ENCODE measurements at regions not wholly inside any gene's neighbourhood (a gene's known extent, or its start where the extent isn't known, plus 50 kb on each side); places are given as distances from the start of the nearest gene placed in this dataset.
"Not testable (repeated sequence)": the region's sequence is repeated elsewhere in the genome, so short reads cannot be mapped to it uniquely, and the experiment has no call there.

GRCh38 chr5:50343715-50344114, 97.4 kb downstream of the EMB start:
- Histone ChIP-seq H3K23ac (ENCODE audit: low read length) (no peak overlapping the region), H3K4ac (ENCODE audit: low read depth, low read length) (no peak overlapping the region), H4K8ac (ENCODE audit: low read depth, low read length) (no peak overlapping the region), H3K9ac (ENCODE audit: low read length) (no peak overlapping the region), H2BK15ac (replicated peaks; ENCODE audit: low read depth) (no peak overlapping the region), H3K79me1 (ENCODE audit: low read length) (no peaks in the 10 kb centered on the region), H3K4me1 (ENCODE audit: control insufficient read depth, low read depth, low read length) (no peaks in the 10 kb centered on the region), H3K79me2 (ENCODE audit: control insufficient read depth, insufficient read depth, low read length) (no peaks in the 10 kb centered on the region), H3K56ac (ENCODE audit: low read length) (no peak overlapping the region), H3K4me2 (ENCODE audit: low read length) (no peak overlapping the region), H3K36me3 (ENCODE audit: control insufficient read depth, insufficient read depth, low read length) (no peaks in the 10 kb centered on the region), H3K27me3 (ENCODE audit: insufficient read depth, low read length, poor library complexity) (no peaks in the 10 kb centered on the region), H4K5ac (ENCODE audit: low read length) (no peak overlapping the region), H3K27ac (ENCODE audit: low read depth, low read length) (no peak overlapping the region), H2BK120ac (ENCODE audit: low read depth, low read length) (no peak overlapping the region), H3K4me3 (ENCODE audit: low read length) (no peak overlapping the region), H2BK5ac (ENCODE audit: low read length) (no peak overlapping the region), H3K18ac (ENCODE audit: low read length) (no peak overlapping the region), H2AK5ac (ENCODE audit: low read length) (no peak overlapping the region)
- DNase-seq, result no peak
- WGBS (ENCODE audit: extremely low coverage, insufficient coverage, low lambda C conversion rate), result no CpG with 5 or more reads among the region's 2 CpGs

DNA sequence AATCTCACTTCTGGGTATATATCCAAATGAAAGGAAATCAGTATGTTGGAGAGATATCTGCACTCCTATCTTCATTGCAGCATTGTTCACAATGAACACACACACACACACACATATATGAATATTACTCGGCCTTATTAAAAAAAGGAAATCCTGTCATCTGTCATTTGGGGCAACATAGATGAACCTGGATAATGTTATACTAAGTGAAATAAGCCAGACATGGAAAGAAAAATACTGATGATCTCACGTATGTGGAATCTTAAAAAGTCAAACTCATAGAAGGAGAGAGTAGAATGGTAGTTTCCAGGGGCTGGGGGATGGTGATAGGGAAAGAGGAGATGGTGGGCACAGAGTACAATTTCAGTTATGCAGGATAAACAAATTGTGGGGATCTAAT, 100.3 kb downstream of the EMB start:
- H2BK120ac ChIP-seq (ENCODE audit: low read depth, low read length), result no peak overlapping the region
- H3K4me1 ChIP-seq (ENCODE audit: control insufficient read depth, low read depth, low read length), result no peaks in the 10 kb centered on the region
- H3K56ac ChIP-seq (ENCODE audit: low read length), result no peak overlapping the region
- no peak overlapping the region for H2BK5ac ChIP-seq (ENCODE audit: low read length)
- H2AK5ac ChIP-seq (ENCODE audit: low read length), result no peak overlapping the region
- H3K4me2 ChIP-seq (ENCODE audit: low read length), result no peak overlapping the region
- no peak overlapping the region for H3K9ac ChIP-seq (ENCODE audit: low read length)
- no peak overlapping the region for H3K18ac ChIP-seq (ENCODE audit: low read length)
- H2BK15ac ChIP-seq (replicated peaks; ENCODE audit: low read depth), result no peak overlapping the region
- no peak overlapping the region for H3K4ac ChIP-seq (ENCODE audit: low read depth, low read length)
- no peaks in the 10 kb centered on the region for H3K27me3 ChIP-seq (ENCODE audit: insufficient read depth, low read length, poor library complexity)
- H3K23ac ChIP-seq (ENCODE audit: low read length), result no peak overlapping the region
- H3K4me3 ChIP-seq (ENCODE audit: low read length), result no peak overlapping the region
- no peak overlapping the region for H4K8ac ChIP-seq (ENCODE audit: low read depth, low read length)
- no peak for DNase-seq
- no CpG with 5 or more reads among the region's 2 CpGs for WGBS (ENCODE audit: extremely low coverage, insufficient coverage, low lambda C conversion rate)
- no peaks in the 10 kb centered on the region for H3K36me3 ChIP-seq (ENCODE audit: control insufficient read depth, insufficient read depth, low read length)
- no peaks in the 10 kb centered on the region for H3K79me2 ChIP-seq (ENCODE audit: control insufficient read depth, insufficient read depth, low read length)
- H3K27ac ChIP-seq (ENCODE audit: low read depth, low read length), result no peak overlapping the region
- no peak overlapping the region for H4K5ac ChIP-seq (ENCODE audit: low read length)
- no peaks in the 10 kb centered on the region for H3K79me1 ChIP-seq (ENCODE audit: low read length)

GRCh38 chr5:50330633-50331032, 110.5 kb downstream of the EMB start:
- H4K5ac ChIP-seq (ENCODE audit: low read length); H3K27me3 ChIP-seq (ENCODE audit: insufficient read depth, low read length, poor library complexity); H3K4me1 ChIP-seq (ENCODE audit: control insufficient read depth, low read depth, low read length); H3K18ac ChIP-seq (ENCODE audit: low read length); H3K79me1 ChIP-seq (ENCODE audit: low read length); H2BK5ac ChIP-seq (ENCODE audit: low read length); H2BK120ac ChIP-seq (ENCODE audit: low read depth, low read length); H3K56ac ChIP-seq (ENCODE audit: low read length); H3K23ac ChIP-seq (ENCODE audit: low read length); H2AK5ac ChIP-seq (ENCODE audit: low read length); H3K9ac ChIP-seq (ENCODE audit: low read length); H3K4me2 ChIP-seq (ENCODE audit: low read length); H3K4me3 ChIP-seq (ENCODE audit: low read length); H2BK15ac ChIP-seq (replicated peaks; ENCODE audit: low read depth); H3K79me2 ChIP-seq (ENCODE audit: control insufficient read depth, insufficient read depth, low read length); H4K8ac ChIP-seq (ENCODE audit: low read depth, low read length); H3K27ac ChIP-seq (ENCODE audit: low read depth, low read length); H3K36me3 ChIP-seq (ENCODE audit: control insufficient read depth, insufficient read depth, low read length); H3K4ac ChIP-seq (ENCODE audit: low read depth, low read length); DNase-seq: not testable (repeated sequence)
- no CpG with 5 or more reads among the region's 6 CpGs for WGBS (ENCODE audit: extremely low coverage, insufficient coverage, low lambda C conversion rate)

DNA sequence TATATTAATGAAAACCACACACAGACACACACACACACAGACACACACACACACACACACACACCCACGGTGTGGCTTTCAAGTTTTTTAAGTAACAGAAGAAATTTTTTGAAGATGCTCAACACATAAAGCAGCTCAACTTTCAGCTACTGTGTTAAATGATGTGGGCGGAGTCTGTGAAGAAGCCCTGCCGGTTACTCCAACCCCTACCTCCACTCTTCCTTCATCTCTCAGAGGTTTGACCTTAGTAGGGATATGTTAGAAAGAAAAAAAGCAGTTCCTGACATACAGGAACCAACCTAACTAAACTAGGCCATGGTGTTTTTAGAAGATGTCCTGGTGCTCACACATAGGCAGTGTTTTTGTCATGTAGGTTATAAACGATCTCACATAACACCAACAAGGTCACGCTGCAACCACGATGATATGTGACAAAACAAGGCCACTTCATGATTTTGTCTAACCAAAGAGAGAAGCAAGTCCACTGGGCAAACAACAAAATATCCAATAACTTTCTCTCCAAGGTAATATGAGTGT, 112.8 kb downstream of the EMB start:
- Histone ChIP-seq H3K4ac (ENCODE audit: low read depth, low read length) (no peak overlapping the region), H2AK5ac (ENCODE audit: low read length) (no peak overlapping the region), H3K4me1 (ENCODE audit: control insufficient read depth, low read depth, low read length) (no peaks in the 10 kb centered on the region), H2BK15ac (replicated peaks; ENCODE audit: low read depth) (no peak overlapping the region), H4K8ac (ENCODE audit: low read depth, low read length) (no peak overlapping the region), H3K4me2 (ENCODE audit: low read length) (no peak overlapping the region), H3K27ac (ENCODE audit: low read depth, low read length) (no peak overlapping the region), H3K23ac (ENCODE audit: low read length) (no peak overlapping the region), H3K18ac (ENCODE audit: low read length) (no peak overlapping the region), H3K36me3 (ENCODE audit: control insufficient read depth, insufficient read depth, low read length) (no peaks in the 10 kb centered on the region), H3K4me3 (ENCODE audit: low read length) (no peak overlapping the region), H4K5ac (ENCODE audit: low read length) (no peak overlapping the region), H2BK5ac (ENCODE audit: low read length) (no peak overlapping the region), H3K56ac (ENCODE audit: low read length) (no peak overlapping the region), H2BK120ac (ENCODE audit: low read depth, low read length) (no peak overlapping the region), H3K79me1 (ENCODE audit: low read length) (no peaks in the 10 kb centered on the region), H3K9ac (ENCODE audit: low read length) (no peak overlapping the region), H3K27me3 (ENCODE audit: insufficient read depth, low read length, poor library complexity) (no peaks in the 10 kb centered on the region), H3K79me2 (ENCODE audit: control insufficient read depth, insufficient read depth, low read length) (no peaks in the 10 kb centered on the region)
- WGBS (ENCODE audit: extremely low coverage, insufficient coverage, low lambda C conversion rate), result no CpG with 5 or more reads among the region's 6 CpGs
- DNase-seq, result no peak

DNA sequence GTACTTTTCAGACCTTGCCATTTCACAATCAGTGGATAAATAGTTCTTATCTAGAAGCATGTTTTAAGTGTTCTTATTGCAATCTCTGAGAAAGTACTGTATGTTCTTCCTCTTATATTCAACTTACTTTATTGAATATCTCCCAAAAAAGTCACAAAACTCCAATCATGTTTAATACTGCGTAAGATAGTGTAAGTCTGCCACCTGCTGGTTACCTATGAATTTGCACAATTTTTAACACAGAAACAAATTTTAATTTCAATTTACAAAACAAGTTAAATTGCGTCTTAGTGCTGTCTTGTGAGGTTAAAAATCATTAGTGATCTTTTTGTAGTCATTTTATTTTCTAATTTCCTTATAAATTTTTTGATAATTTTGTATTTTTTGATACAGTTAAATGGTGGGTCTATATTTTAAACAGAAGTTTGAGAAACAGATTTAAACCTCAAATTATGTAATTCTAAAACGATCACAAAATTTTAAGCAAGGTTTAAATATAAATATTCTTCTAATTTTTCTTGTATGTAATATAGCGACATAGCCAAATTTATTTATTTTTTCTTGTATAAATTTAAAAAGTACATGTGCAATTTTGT, 115.8 kb downstream of the EMB start:
- no CpG with 5 or more reads among the region's 4 CpGs for WGBS (ENCODE audit: extremely low coverage, insufficient coverage, low lambda C conversion rate)
- Histone ChIP-seq H3K23ac (ENCODE audit: low read length) (no peak overlapping the region), H3K4ac (ENCODE audit: low read depth, low read length) (no peak overlapping the region), H3K4me3 (ENCODE audit: low read length) (no peak overlapping the region), H3K27ac (ENCODE audit: low read depth, low read length) (no peak overlapping the region), H3K9ac (ENCODE audit: low read length) (no peak overlapping the region), H3K4me2 (ENCODE audit: low read length) (no peak overlapping the region), H3K36me3 (ENCODE audit: control insufficient read depth, insufficient read depth, low read length) (no peaks in the 10 kb centered on the region), H3K18ac (ENCODE audit: low read length) (no peak overlapping the region), H2BK15ac (replicated peaks; ENCODE audit: low read depth) (no peak overlapping the region), H3K79me1 (ENCODE audit: low read length) (no peaks in the 10 kb centered on the region), H3K4me1 (ENCODE audit: control insufficient read depth, low read depth, low read length) (no peaks in the 10 kb centered on the region), H3K27me3 (ENCODE audit: insufficient read depth, low read length, poor library complexity) (no peaks in the 10 kb centered on the region), H3K79me2 (ENCODE audit: control insufficient read depth, insufficient read depth, low read length) (no peaks in the 10 kb centered on the region), H2BK120ac (ENCODE audit: low read depth, low read length) (no peak overlapping the region), H4K5ac (ENCODE audit: low read length) (no peak overlapping the region), H4K8ac (ENCODE audit: low read depth, low read length) (no peak overlapping the region), H2BK5ac (ENCODE audit: low read length) (no peak overlapping the region), H3K56ac (ENCODE audit: low read length) (no peak overlapping the region), H2AK5ac (ENCODE audit: low read length) (no peak overlapping the region)
- peak; percentile 12 for DNase-seq

DNA sequence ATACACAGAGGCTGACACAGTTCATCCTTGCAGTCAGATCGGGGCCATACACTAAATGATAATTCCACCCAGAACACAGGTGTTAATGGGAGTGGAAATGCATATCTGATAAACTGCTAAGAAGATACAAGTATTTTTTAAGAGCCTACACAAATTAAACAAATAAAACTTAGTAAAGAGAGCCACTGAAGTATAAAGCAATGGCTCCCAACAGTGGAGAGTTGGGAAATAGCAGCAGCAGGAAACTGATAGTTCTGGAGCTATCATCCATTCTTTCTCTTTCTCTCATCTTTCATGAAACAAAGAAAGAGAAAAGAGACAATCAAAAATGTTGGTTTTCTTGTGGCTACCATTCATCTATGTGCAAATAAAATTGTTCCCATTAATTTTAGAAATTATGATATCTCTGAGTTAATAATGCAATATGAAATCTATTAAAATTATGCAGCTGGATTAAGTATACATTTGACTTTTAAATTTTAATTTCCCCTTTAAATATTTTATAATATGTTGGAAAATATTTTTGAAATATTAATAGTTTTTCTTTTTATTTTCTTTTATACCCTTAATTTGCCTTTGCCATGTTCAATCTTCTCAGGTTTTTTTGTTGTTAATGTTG, 120.8 kb downstream of the EMB start:
- H3K56ac ChIP-seq (ENCODE audit: low read length), result no peak overlapping the region
- no peaks in the 10 kb centered on the region for H3K4me1 ChIP-seq (ENCODE audit: control insufficient read depth, low read depth, low read length)
- H3K18ac ChIP-seq (ENCODE audit: low read length), result no peak overlapping the region
- H4K8ac ChIP-seq (ENCODE audit: low read depth, low read length), result no peak overlapping the region
- DNase-seq, result no peak
- no peak overlapping the region for H2BK120ac ChIP-seq (ENCODE audit: low read depth, low read length)
- no peak overlapping the region for H3K9ac ChIP-seq (ENCODE audit: low read length)
- no peak overlapping the region for H3K4me2 ChIP-seq (ENCODE audit: low read length)
- H3K4me3 ChIP-seq (ENCODE audit: low read length), result no peak overlapping the region
- H2AK5ac ChIP-seq (ENCODE audit: low read length), result no peak overlapping the region
- H2BK5ac ChIP-seq (ENCODE audit: low read length), result no peak overlapping the region
- no peaks in the 10 kb centered on the region for H3K79me1 ChIP-seq (ENCODE audit: low read length)
- no peak overlapping the region for H4K5ac ChIP-seq (ENCODE audit: low read length)
- H2BK15ac ChIP-seq (replicated peaks; ENCODE audit: low read depth), result no peak overlapping the region
- no peak overlapping the region for H3K4ac ChIP-seq (ENCODE audit: low read depth, low read length)
- no peak overlapping the region for H3K23ac ChIP-seq (ENCODE audit: low read length)
- no peaks in the 10 kb centered on the region for H3K36me3 ChIP-seq (ENCODE audit: control insufficient read depth, insufficient read depth, low read length)
- H3K79me2 ChIP-seq (ENCODE audit: control insufficient read depth, insufficient read depth, low read length), result no peaks in the 10 kb centered on the region
- WGBS (ENCODE audit: extremely low coverage, insufficient coverage, low lambda C conversion rate), result no CpG with 5 or more reads among the region's 1 CpG
- no peaks in the 10 kb centered on the region for H3K27me3 ChIP-seq (ENCODE audit: insufficient read depth, low read length, poor library complexity)
- H3K27ac ChIP-seq (ENCODE audit: low read depth, low read length), result no peak overlapping the region

Data from mesendoderm (in vitro differentiated cells).